HEK293 (cell line): ENCODE measurements at regions not wholly inside any gene's neighbourhood (a gene's known extent, or its start where the extent isn't known, plus 50 kb on each side); places are given as distances from the start of the nearest gene placed in this dataset.
"Not testable (repeated sequence)": the region's sequence is repeated elsewhere in the genome, so short reads cannot be mapped to it uniquely, and the experiment has no call there.

ENCODE experiments used
- CTCF ChIA-PET: fragments of 350-600 bp; formaldehyde crosslinking; extraction: SDS; loops from one replicate; lab custom pipeline; 2021; ENCODE audit warnings: antibody characterized with exemption; lab: Yijun Ruan, JAX
- POLR2A ChIA-PET: fragments of 300-600 bp; formaldehyde crosslinking; extraction: SDS; loops from one replicate; lab custom pipeline; 2020; ENCODE audit warnings: antibody characterized with exemption, inconsistent platforms; lab: Yijun Ruan, JAX
- H3K27ac ChIP-seq: fragments of 200-500 bp; sonication (Bioruptor generic); 2 replicates; pipeline ENCODE4 v1.5.1; 2014; ENCODE audit warnings: low read depth, low read length, control low read depth, inconsistent platforms; ENCODE audit errors: extremely low read depth
- H3K36me3 ChIP-seq, 2 experiments: fragments of 200-500 bp in 1 of 2; sonication (Bioruptor generic) in 1 of 2; 1 replicate in 1 of 2; 2 replicates in 1 of 2; pipeline ENCODE4 v1.5.1; 2014 to 2017; ENCODE audit warnings: inconsistent platforms in 2 of 2, low read length in 2 of 2; ENCODE audit not compliant: control insufficient read depth in 2 of 2, insufficient read depth in 1 of 2
- H3K4me1 ChIP-seq: fragments of 200-500 bp; sonication (Bioruptor generic); 2 replicates; pipeline ENCODE4 v1.5.1; 2014; ENCODE audit warnings: mild to moderate bottlenecking, low read length, inconsistent platforms; ENCODE audit not compliant: control insufficient read depth, insufficient read depth
- H3K4me3 ChIP-seq: 2 replicates; pipeline ENCODE4 v1.5.1; 2011; ENCODE audit warnings: low read depth, mild to moderate bottlenecking, control low read depth, low read length, moderate library complexity
- H3K9me3 ChIP-seq: fragments of 200-500 bp; sonication (Bioruptor generic); 2 replicates; pipeline ENCODE4 v1.5.1; 2014; ENCODE audit warnings: low read depth, low read length, inconsistent platforms; ENCODE audit not compliant: control insufficient read depth, insufficient read depth
- GLI2 ChIP-seq: fragments of 450-650 bp; formaldehyde crosslinking; IDR thresholded peaks from 2 replicates; pipeline ENCODE4; 2017; ENCODE audit warnings: missing biosample characterization, missing genetic modification characterization, low read depth, borderline replicate concordance
- KLF1 ChIP-seq: fragments of 450-650 bp; formaldehyde crosslinking; IDR thresholded peaks from 2 replicates; pipeline ENCODE4 v1.5.1; 2016; ENCODE audit warnings: missing biosample characterization, missing genetic modification characterization
- KLF10 ChIP-seq: fragments of 450-650 bp; IDR thresholded peaks from 2 replicates; pipeline ENCODE4 v1.5.1; 2018; ENCODE audit warnings: missing biosample characterization, mild to moderate bottlenecking, missing genetic modification characterization
- KLF9 ChIP-seq: fragments of 450-650 bp; formaldehyde crosslinking; IDR thresholded peaks from 2 replicates; pipeline ENCODE4 v1.5.1; 2016; ENCODE audit warnings: missing biosample characterization, missing genetic modification characterization, low read depth
- MZF1 ChIP-seq: fragments of 450-650 bp; formaldehyde crosslinking; IDR thresholded peaks from 2 replicates; pipeline ENCODE4 v1.5.1; 2017; ENCODE audit warnings: missing biosample characterization, missing genetic modification characterization, borderline replicate concordance
- REPIN1 ChIP-seq: fragments of 450-650 bp; formaldehyde crosslinking; IDR thresholded peaks from 2 replicates; pipeline ENCODE4 v1.5.1; 2017; ENCODE audit warnings: missing biosample characterization, missing genetic modification characterization, low read depth
- SALL2 ChIP-seq: fragments of 450-650 bp; formaldehyde crosslinking; IDR thresholded peaks from 2 replicates; pipeline ENCODE4 v1.5.0; 2017; ENCODE audit warnings: missing biosample characterization, mild to moderate bottlenecking, missing genetic modification characterization, borderline replicate concordance
- SCRT2 ChIP-seq: fragments of 450-650 bp; formaldehyde crosslinking; IDR thresholded peaks from 2 replicates; pipeline ENCODE4 v1.5.1; 2016; ENCODE audit warnings: missing biosample characterization, missing genetic modification characterization
- ZBTB8A ChIP-seq: fragments of 450-650 bp; formaldehyde crosslinking; IDR thresholded peaks from 2 replicates; pipeline ENCODE4 v1.5.1; 2016; ENCODE audit warnings: missing biosample characterization, missing genetic modification characterization
- ZIC2 ChIP-seq: fragments of 450-650 bp; formaldehyde crosslinking; IDR thresholded peaks from 2 replicates; pipeline ENCODE4 v1.5.1; 2016; ENCODE audit warnings: missing biosample characterization, missing genetic modification characterization
- ZNF184 ChIP-seq: fragments of 450-650 bp; IDR thresholded peaks from 2 replicates; pipeline ENCODE4 v1.5.1; 2018; ENCODE audit warnings: missing biosample characterization, mild to moderate bottlenecking, missing genetic modification characterization
- ZNF292 ChIP-seq: fragments of 450-650 bp; formaldehyde crosslinking; IDR thresholded peaks from 2 replicates; pipeline ENCODE4 v1.5.1; 2016; ENCODE audit warnings: low read depth, missing biosample characterization, missing genetic modification characterization, borderline replicate concordance
- ZNF544 ChIP-seq: fragments of 450-650 bp; formaldehyde crosslinking; IDR thresholded peaks from 2 replicates; pipeline ENCODE4 v1.5.0; 2017; ENCODE audit warnings: missing biosample characterization, missing genetic modification characterization
- ZNF549 ChIP-seq: fragments of 450-650 bp; IDR thresholded peaks from 2 replicates; pipeline ENCODE4 v1.5.1; 2018; ENCODE audit warnings: missing biosample characterization, missing genetic modification characterization, mild to moderate bottlenecking, inconsistent platforms, moderate library complexity
- ZNF664 ChIP-seq: fragments of 450-650 bp; formaldehyde crosslinking; IDR thresholded peaks from 2 replicates; pipeline ENCODE4 v1.5.1; 2016; ENCODE audit warnings: missing biosample characterization, missing genetic modification characterization
- ZNF707 ChIP-seq: fragments of 450-650 bp; formaldehyde crosslinking; IDR thresholded peaks from 2 replicates; pipeline ENCODE4 v1.5.1; 2016; ENCODE audit warnings: missing biosample characterization, missing genetic modification characterization
- ZNF76 ChIP-seq: fragments of 450-650 bp; formaldehyde crosslinking; IDR thresholded peaks from 2 replicates; pipeline ENCODE4; 2016; ENCODE audit warnings: low read depth, missing biosample characterization, missing genetic modification characterization, borderline replicate concordance
- ZNF843 ChIP-seq: fragments of 450-650 bp; formaldehyde crosslinking; IDR thresholded peaks from 2 replicates; pipeline ENCODE4 v1.5.1; 2016; ENCODE audit warnings: missing biosample characterization, missing genetic modification characterization
- TF ChIP-seq, protein P1 (sequence below): fragments of 450-650 bp; formaldehyde crosslinking; IDR thresholded peaks from 2 replicates; pipeline ENCODE4 v1.5.1; 2016; ENCODE audit warnings: missing biosample characterization, missing genetic modification characterization
- TF ChIP-seq, protein P2 (sequence below): fragments of 450-650 bp; formaldehyde crosslinking; IDR thresholded peaks from 2 replicates; pipeline ENCODE4 v1.5.1; 2016; ENCODE audit warnings: missing biosample characterization, missing genetic modification characterization
- TF ChIP-seq, protein P3 (sequence below): fragments of 450-650 bp; formaldehyde crosslinking; IDR thresholded peaks from 2 replicates; pipeline ENCODE4 v1.5.1; 2016; ENCODE audit warnings: missing biosample characterization, missing genetic modification characterization
- TF ChIP-seq, protein P4 (sequence below): fragments of 450-650 bp; formaldehyde crosslinking; IDR thresholded peaks from 2 replicates; pipeline ENCODE4 v1.5.1; 2016; ENCODE audit warnings: missing biosample characterization, missing genetic modification characterization

DNA sequence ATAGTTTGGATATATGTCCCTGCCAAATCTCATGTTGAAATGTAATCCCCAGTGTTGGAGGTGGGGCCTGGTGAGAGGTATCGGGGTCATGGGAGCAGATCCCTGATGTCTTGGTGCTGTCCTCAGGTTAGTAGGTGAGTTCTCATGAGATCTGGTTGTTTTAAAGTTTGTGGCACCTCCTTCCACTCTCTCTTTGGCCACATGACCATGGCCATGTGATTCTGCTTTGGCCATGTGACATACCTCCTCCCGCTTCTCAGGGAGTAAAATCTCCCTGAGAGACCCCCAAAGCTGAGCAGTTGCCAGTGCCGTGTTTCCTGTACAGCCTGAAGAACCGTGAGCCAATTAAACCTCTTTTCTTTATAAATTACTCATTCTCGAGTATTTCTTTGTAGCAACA lies 178.0 kb downstream of the GOLGA6L6 start:
- H3K9me3 ChIP-seq, H3K27ac ChIP-seq, H3K4me1 ChIP-seq, POLR2A ChIA-PET, H3K36me3 ChIP-seq, H3K4me3 ChIP-seq: not testable (repeated sequence)
- CTCF ChIA-PET, result interaction anchor here (0.6 to 0.9 kb wide), 2 partner anchors 288 to 1859 kb away, joined by 3 read pairs; no protein-coding TSS in a partner anchor

DNA sequence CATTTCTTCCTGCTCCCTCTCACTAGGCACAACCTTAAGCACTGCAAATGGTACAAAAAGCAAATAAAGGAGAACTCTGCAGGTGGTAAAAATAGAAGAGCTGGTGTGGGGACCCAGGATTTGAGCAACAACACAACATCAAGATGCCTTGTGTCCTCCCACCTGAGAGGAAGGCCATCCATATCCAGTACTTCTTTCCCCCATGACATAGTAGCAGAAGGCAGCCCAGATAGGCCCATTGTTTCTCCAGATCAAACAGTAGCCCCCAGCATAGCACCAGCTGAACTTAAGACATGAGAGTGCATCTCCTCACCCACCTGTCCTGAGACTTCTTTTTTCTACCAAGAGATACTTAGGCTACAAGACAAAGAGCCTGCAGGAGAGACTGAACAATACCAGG lies 180.5 kb downstream of the GOLGA6L6 start:
- Histone ChIP-seq H3K27ac (no peak overlapping the region), H3K4me1 (no peaks in the 10 kb centered on the region), H3K4me3 (no peak overlapping the region), H3K9me3 (no peaks in the 10 kb centered on the region), H3K36me3 (no peaks in the 10 kb centered on the region)
- ChIA-PET POLR2A (no interaction called here), CTCF (interaction anchor here (2.3 kb wide), 1 partner anchor 10 kb away, joined by 6 read pairs; no protein-coding TSS in a partner anchor)
- TF ChIP-seq SALL2 (tag by site-specific recombination) (no peak), KLF10 (tag by site-specific recombination) (no peak), ZIC2 (tag by site-specific recombination) (no peak), REPIN1 (tag by site-specific recombination) (no peak), MZF1 (no peak), ZNF292 (tag by site-specific recombination) (no peak), ZNF184 (tag by site-specific recombination) (no peak), GLI2 (tag by site-specific recombination) (no peak), ZNF549 (tag by site-specific recombination) (no peak), ZNF707 (tag by site-specific recombination) (no peak), ZNF843 (no peak), ZBTB8A (tag by site-specific recombination) (no peak), ZNF76 (tag by site-specific recombination) (no peak), ZNF664 (no peak), ZNF544 (tag by site-specific recombination) (no peak)
- TF ChIP-seq, protein P1, sequence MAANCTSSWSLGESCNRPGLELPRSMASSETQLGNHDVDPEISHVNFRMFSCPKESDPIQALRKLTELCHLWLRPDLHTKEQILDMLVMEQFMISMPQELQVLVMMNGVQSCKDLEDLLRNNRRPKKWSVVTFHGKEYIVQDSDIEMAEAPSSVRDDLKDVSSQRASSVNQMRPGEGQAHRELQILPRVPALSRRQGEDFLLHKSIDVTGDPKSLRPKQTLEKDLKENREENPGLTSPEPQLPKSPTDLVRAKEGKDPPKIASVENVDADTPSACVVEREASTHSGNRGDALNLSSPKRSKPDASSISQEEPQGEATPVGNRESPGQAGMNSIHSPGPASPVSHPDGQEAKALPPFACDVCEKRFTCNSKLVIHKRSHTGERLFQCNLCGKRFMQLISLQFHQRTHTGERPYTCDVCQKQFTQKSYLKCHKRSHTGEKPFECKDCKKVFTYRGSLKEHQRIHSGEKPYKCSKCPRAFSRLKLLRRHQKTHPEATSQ (tag by site-specific recombination), result no peak

DNA sequence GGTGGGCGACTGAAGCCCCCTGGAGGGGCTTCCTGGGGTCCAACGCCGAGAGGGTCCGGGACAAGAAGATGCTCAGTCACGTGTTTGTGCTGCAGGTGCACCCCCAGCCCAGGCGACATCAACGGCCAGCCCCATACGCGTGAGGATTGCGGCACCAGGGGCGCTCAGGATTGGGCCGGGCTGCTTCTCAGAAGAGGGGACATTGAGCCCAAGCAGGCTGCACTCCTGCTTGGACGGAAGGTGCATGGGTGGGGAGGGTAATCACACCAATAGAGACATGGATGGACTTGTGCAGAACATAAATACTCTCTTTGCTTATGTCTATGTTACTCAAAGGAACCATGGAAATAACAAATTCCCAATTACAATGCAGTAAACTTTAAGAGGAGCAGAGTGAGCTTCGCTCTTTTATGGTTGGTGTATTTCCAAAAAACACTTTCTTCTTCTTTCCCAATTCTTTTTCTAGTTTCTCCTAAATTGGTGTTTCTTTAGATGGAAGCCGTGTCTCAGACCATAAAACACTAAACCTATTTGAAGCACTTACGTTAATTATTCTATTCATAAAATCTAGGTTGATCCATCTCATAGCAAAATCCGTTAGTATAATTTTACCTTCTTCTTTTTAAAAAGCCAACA lies 182.7 kb downstream of the GOLGA6L6 start:
- H3K27ac ChIP-seq, result no peak overlapping the region
- TF ChIP-seq, protein P1 (tag by site-specific recombination), result no peak
- no peak for TF ChIP-seq KLF10 (tag by site-specific recombination)
- TF ChIP-seq, protein P2, sequence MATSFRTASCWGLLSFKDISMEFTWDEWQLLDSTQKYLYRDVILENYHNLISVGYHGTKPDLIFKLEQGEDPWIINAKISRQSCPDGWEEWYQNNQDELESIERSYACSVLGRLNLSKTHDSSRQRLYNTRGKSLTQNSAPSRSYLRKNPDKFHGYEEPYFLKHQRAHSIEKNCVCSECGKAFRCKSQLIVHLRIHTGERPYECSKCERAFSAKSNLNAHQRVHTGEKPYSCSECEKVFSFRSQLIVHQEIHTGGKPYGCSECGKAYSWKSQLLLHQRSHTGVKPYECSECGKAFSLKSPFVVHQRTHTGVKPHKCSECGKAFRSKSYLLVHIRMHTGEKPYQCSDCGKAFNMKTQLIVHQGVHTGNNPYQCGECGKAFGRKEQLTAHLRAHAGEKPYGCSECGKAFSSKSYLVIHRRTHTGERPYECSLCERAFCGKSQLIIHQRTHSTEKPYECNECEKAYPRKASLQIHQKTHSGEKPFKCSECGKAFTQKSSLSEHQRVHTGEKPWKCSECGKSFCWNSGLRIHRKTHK (tag by site-specific recombination), result no peak
- TF ChIP-seq, protein P3, sequence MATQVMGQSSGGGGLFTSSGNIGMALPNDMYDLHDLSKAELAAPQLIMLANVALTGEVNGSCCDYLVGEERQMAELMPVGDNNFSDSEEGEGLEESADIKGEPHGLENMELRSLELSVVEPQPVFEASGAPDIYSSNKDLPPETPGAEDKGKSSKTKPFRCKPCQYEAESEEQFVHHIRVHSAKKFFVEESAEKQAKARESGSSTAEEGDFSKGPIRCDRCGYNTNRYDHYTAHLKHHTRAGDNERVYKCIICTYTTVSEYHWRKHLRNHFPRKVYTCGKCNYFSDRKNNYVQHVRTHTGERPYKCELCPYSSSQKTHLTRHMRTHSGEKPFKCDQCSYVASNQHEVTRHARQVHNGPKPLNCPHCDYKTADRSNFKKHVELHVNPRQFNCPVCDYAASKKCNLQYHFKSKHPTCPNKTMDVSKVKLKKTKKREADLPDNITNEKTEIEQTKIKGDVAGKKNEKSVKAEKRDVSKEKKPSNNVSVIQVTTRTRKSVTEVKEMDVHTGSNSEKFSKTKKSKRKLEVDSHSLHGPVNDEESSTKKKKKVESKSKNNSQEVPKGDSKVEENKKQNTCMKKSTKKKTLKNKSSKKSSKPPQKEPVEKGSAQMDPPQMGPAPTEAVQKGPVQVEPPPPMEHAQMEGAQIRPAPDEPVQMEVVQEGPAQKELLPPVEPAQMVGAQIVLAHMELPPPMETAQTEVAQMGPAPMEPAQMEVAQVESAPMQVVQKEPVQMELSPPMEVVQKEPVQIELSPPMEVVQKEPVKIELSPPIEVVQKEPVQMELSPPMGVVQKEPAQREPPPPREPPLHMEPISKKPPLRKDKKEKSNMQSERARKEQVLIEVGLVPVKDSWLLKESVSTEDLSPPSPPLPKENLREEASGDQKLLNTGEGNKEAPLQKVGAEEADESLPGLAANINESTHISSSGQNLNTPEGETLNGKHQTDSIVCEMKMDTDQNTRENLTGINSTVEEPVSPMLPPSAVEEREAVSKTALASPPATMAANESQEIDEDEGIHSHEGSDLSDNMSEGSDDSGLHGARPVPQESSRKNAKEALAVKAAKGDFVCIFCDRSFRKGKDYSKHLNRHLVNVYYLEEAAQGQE, result no peak
- no peak for TF ChIP-seq KLF1 (tag by site-specific recombination)
- TF ChIP-seq, protein P4, sequence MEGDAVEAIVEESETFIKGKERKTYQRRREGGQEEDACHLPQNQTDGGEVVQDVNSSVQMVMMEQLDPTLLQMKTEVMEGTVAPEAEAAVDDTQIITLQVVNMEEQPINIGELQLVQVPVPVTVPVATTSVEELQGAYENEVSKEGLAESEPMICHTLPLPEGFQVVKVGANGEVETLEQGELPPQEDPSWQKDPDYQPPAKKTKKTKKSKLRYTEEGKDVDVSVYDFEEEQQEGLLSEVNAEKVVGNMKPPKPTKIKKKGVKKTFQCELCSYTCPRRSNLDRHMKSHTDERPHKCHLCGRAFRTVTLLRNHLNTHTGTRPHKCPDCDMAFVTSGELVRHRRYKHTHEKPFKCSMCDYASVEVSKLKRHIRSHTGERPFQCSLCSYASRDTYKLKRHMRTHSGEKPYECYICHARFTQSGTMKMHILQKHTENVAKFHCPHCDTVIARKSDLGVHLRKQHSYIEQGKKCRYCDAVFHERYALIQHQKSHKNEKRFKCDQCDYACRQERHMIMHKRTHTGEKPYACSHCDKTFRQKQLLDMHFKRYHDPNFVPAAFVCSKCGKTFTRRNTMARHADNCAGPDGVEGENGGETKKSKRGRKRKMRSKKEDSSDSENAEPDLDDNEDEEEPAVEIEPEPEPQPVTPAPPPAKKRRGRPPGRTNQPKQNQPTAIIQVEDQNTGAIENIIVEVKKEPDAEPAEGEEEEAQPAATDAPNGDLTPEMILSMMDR (tag by site-specific recombination), result no peak
- TF ChIP-seq ZNF664, result no peak
- no peak for TF ChIP-seq KLF9
- TF ChIP-seq SCRT2 (tag by site-specific recombination), result no peak
- no peak overlapping the region for H3K4me3 ChIP-seq
- no peaks in the 10 kb centered on the region for H3K9me3 ChIP-seq
- no peaks in the 10 kb centered on the region for H3K36me3 ChIP-seq
- H3K4me1 ChIP-seq, result no peaks in the 10 kb centered on the region
- ChIA-PET POLR2A (no interaction called here), CTCF (interaction anchor here (0.7 kb wide), 1 partner anchor 930 kb away, joined by 3 read pairs; no protein-coding TSS in a partner anchor)
